Panc1 (cell line): ENCODE measurements at regions not wholly inside any gene's neighbourhood (a gene's known extent, or its start where the extent isn't known, plus 50 kb on each side); places are given as distances from the start of the nearest gene placed in this dataset.

Experiments
- ATAC-seq: fragments of 200-7000 bp; cut with Tn5 transposase; 2 replicates; pipeline ENCODE4 v1.9.1; 2020; ENCODE audit warnings: mild to moderate bottlenecking, moderate library complexity
- BruUV-seq: library from RNA; stranded (reverse); fragments of 400-500 nt; replicated peaks from 2 replicates; lab custom pipeline; 2021; lab: Mats Ljungman, UMichigan
- CTCF ChIA-PET: fragments of 300-600 bp; sonication (Branson Sonifier 250); formaldehyde crosslinking; loops from one replicate; lab custom pipeline; 2022; ENCODE audit warnings: antibody characterized with exemption; lab: Charles Lee
- POLR2A ChIA-PET: fragments of 300-600 bp; sonication (Branson Sonifier 250); formaldehyde crosslinking; loops from one replicate; lab custom pipeline; 2022; ENCODE audit warnings: antibody characterized with exemption; lab: Charles Lee
- DNase-seq: peaks from one replicate; pipeline ENCODE4 v3.0.0-alpha.2; 2010; ENCODE audit warnings: low read depth, low spot score
- H3K27ac ChIP-seq: 2 replicates; pipeline ENCODE4 v1.5.1; 2011; ENCODE audit warnings: mild to moderate bottlenecking, low read length, inconsistent platforms
- H3K27me3 ChIP-seq: fragments of 200-500 bp; sonication (Bioruptor generic); 2 replicates; pipeline ENCODE4 v1.6.0; 2014; ENCODE audit warnings: low read length, inconsistent platforms; ENCODE audit not compliant: control insufficient read depth, insufficient read depth
- H3K36me3 ChIP-seq: fragments of 200-500 bp; sonication (Bioruptor generic); 2 replicates; pipeline ENCODE4 v1.5.1; 2014; ENCODE audit warnings: inconsistent platforms, mild to moderate bottlenecking, low read length, moderate library complexity; ENCODE audit not compliant: control insufficient read depth, insufficient read depth
- H3K4me1 ChIP-seq: 2 replicates; pipeline ENCODE4 v1.5.1; 2011; ENCODE audit warnings: inconsistent platforms, mild to moderate bottlenecking, low read length, moderate library complexity; ENCODE audit not compliant: control insufficient read depth, insufficient read depth
- H3K4me3 ChIP-seq, 2 experiments: 2 replicates each; pipeline ENCODE4 v1.5.1; 2011 to 2012; ENCODE audit warnings: low read depth in 2 of 2, low read length in 2 of 2, mild to moderate bottlenecking in 2 of 2, inconsistent platforms in 1 of 2, moderate library complexity in 1 of 2
- H3K9me3 ChIP-seq: fragments of 200-500 bp; sonication (Bioruptor generic); 2 replicates; pipeline ENCODE4 v1.5.1; 2014; ENCODE audit warnings: low read depth, mild to moderate bottlenecking, inconsistent platforms, low read length, moderate library complexity; ENCODE audit not compliant: control insufficient read depth, insufficient read depth
- POLR2AphosphoS5 ChIP-seq: IDR thresholded peaks from 2 replicates; pipeline ENCODE4 v1.6.1; 2012; ENCODE audit warnings: mild to moderate bottlenecking, low read depth, low read length, moderate library complexity
- SIN3A ChIP-seq: IDR thresholded peaks from 2 replicates; pipeline ENCODE4 v1.6.1; 2012; ENCODE audit warnings: low read depth, mild to moderate bottlenecking, low read length, moderate library complexity, borderline replicate concordance; ENCODE audit not compliant: insufficient read depth
- TCF7L2 ChIP-seq: IDR thresholded peaks from 2 replicates; pipeline ENCODE4 v1.6.1; 2011; ENCODE audit warnings: mild to moderate bottlenecking, low read depth, low read length, inconsistent platforms
- in situ Hi-C: cut with HindIII; loops from 2 replicates; pipeline ENCODE4 v1.10.0; 2016; ENCODE audit warnings: low sequenced_read_pairs, low pct_unique_long_range_greater_than_20kb
- intact Hi-C: fragments of 100-400 bp; cut with micrococcal nuclease; formaldehyde crosslinking; loops from one replicate; pipeline ENCODE4 v1.10.0; 2022; ENCODE audit not compliant: unreplicated experiment
- TF ChIP-seq, protein P1 (sequence below), 2 experiments: IDR thresholded peaks; 2 replicates each; pipeline ENCODE4 v1.6.1; 2011 to 2012; ENCODE audit warnings: low read depth in 2 of 2, control low read depth in 1 of 2, low read length in 1 of 2, mild to moderate bottlenecking in 1 of 2, moderate library complexity in 1 of 2; ENCODE audit not compliant: insufficient read depth in 1 of 2
- TF ChIP-seq, protein P2 (sequence below): fragments of 450-650 bp; IDR thresholded peaks from 2 replicates; pipeline ENCODE4 v1.5.1; 2017; ENCODE audit warnings: mild to moderate bottlenecking

DNA sequence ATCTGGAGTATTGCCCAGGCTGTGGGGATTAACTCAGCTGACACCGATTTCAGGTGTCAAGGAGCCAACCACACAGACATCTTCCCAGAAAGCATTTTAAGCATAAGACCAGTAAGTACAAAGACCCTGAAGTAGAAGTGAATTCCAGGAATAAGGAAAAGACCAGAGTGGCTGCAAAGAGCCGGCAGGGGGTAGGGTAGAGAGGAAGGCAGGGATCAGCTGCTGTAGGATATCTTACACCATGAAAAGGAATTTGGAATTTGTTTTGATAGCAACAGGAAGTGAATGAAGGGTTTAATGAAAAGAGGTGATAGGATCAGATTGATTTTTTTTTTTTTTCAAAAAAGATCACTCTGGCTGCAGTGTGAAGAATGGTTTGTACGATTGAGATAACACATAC is 113.6 kb upstream of the PPARGC1A start:
- no peaks in the 10 kb centered on the region for H3K4me1 ChIP-seq
- H3K27ac ChIP-seq, result no peak overlapping the region
- in situ Hi-C loops (no loop called here), intact Hi-C loops (no loop called here)
- no peak for TF ChIP-seq SIN3A
- TF ChIP-seq, protein P1, sequence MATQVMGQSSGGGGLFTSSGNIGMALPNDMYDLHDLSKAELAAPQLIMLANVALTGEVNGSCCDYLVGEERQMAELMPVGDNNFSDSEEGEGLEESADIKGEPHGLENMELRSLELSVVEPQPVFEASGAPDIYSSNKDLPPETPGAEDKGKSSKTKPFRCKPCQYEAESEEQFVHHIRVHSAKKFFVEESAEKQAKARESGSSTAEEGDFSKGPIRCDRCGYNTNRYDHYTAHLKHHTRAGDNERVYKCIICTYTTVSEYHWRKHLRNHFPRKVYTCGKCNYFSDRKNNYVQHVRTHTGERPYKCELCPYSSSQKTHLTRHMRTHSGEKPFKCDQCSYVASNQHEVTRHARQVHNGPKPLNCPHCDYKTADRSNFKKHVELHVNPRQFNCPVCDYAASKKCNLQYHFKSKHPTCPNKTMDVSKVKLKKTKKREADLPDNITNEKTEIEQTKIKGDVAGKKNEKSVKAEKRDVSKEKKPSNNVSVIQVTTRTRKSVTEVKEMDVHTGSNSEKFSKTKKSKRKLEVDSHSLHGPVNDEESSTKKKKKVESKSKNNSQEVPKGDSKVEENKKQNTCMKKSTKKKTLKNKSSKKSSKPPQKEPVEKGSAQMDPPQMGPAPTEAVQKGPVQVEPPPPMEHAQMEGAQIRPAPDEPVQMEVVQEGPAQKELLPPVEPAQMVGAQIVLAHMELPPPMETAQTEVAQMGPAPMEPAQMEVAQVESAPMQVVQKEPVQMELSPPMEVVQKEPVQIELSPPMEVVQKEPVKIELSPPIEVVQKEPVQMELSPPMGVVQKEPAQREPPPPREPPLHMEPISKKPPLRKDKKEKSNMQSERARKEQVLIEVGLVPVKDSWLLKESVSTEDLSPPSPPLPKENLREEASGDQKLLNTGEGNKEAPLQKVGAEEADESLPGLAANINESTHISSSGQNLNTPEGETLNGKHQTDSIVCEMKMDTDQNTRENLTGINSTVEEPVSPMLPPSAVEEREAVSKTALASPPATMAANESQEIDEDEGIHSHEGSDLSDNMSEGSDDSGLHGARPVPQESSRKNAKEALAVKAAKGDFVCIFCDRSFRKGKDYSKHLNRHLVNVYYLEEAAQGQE (IDR thresholded peaks at IDR 0.05; ENCODE audit: insufficient read depth in 1 of 2, low read depth in 2 of 2, low read length in 1 of 2), result no peak
- ATAC-seq (no peak), DNase-seq (no peak)
- no TSS peak for BruUV-seq
- H3K27me3 ChIP-seq, result no peaks in the 10 kb centered on the region
- CTCF ChIA-PET, result no interaction called here
- POLR2A ChIA-PET, result no interaction called here
- no peaks in the 10 kb centered on the region for H3K36me3 ChIP-seq
- no peaks in the 10 kb centered on the region for H3K9me3 ChIP-seq
- no peak overlapping the region for H3K4me3 ChIP-seq

DNA sequence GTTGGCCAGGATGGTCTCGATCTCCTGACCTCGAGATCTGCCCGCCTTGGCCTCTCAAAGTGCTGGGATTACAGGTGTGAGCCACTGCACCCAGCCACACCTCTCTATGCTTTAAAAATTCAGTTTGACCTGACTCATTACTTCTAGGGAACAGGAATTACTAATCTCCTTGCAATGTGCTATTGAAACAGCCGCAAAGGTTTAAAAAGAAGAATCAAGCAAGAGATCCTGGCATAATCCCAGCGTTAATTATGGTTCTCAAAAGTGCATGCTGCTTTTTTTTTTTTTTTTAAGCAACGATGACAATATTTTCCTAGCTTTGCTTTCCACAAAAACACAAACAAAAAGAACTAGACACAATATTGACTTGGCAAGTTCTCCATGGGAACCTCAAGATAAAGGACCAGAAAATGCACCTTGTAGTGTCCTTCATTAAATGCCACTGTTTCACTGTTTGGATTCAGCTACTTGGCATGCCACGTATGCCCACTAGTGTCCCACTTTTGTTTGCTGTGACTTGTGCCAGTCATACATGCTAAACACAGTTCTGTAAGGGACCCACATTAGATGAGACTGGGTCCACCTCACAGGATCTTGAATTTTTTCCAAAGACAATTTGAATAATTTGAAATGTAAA is 112.6 kb upstream of the PPARGC1A start:
- Histone ChIP-seq H3K9me3 (no peaks in the 10 kb centered on the region), H3K4me1 (no peaks in the 10 kb centered on the region), H3K36me3 (no peaks in the 10 kb centered on the region), H3K4me3 (no peak overlapping the region), H3K27me3 (no peaks in the 10 kb centered on the region), H3K27ac (no peak overlapping the region)
- no TSS peak for BruUV-seq
- in situ Hi-C loops, result no loop called here
- DNase-seq (no peak), ATAC-seq (no peak)
- TF ChIP-seq, protein P2, sequence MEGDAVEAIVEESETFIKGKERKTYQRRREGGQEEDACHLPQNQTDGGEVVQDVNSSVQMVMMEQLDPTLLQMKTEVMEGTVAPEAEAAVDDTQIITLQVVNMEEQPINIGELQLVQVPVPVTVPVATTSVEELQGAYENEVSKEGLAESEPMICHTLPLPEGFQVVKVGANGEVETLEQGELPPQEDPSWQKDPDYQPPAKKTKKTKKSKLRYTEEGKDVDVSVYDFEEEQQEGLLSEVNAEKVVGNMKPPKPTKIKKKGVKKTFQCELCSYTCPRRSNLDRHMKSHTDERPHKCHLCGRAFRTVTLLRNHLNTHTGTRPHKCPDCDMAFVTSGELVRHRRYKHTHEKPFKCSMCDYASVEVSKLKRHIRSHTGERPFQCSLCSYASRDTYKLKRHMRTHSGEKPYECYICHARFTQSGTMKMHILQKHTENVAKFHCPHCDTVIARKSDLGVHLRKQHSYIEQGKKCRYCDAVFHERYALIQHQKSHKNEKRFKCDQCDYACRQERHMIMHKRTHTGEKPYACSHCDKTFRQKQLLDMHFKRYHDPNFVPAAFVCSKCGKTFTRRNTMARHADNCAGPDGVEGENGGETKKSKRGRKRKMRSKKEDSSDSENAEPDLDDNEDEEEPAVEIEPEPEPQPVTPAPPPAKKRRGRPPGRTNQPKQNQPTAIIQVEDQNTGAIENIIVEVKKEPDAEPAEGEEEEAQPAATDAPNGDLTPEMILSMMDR, result no peak
- TF ChIP-seq POLR2AphosphoS5 (no peak), TCF7L2 (no peak), SIN3A (no peak)
- TF ChIP-seq, protein P1 (IDR thresholded peaks at IDR 0.05; ENCODE audit: insufficient read depth in 1 of 2, low read depth in 2 of 2, low read length in 1 of 2), result no peak
- ChIA-PET POLR2A (no interaction called here), CTCF (no interaction called here)
- intact Hi-C loops, result no loop called here
